ENCODE measurements at regions not wholly inside any gene's neighbourhood (a gene's known extent, or its start where the extent isn't known, plus 50 kb on each side); places are given as distances from the start of the nearest gene placed in this dataset.

DNA sequence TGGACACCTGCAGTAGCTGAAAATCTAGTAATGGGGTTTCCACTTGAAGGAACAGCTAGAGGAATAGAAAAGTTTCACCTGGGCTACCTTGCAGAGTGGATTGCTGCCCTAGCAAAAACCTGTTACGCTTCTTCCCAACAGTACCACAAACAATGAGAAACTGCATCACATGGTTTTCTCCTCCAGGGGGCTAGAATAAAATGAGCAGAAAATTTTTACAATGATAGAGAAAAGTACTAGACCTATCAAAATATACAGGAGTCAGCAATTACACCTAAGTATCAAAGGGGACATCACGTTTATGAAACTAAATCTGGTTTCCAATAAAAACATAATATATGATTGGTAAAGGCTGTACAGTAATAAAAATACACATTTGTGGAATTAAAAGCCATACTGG, 423.1 kb upstream of the PITX2 start:
- POLR2A ChIA-PET (ENCODE audit: partially characterized antibody) = no interaction called here
- no peak for FAIRE-seq
- 83% methylated on average over 2 of the region's 2 CpGs; no CpG with 5 or more reads in 1 of the 2 experiments for whole genome bisulfite sequencing, 2 experiments (ENCODE audit: extremely low coverage in 1 of 2, insufficient coverage in 1 of 2, insufficient read length in 1 of 2, insufficient replicate concordance in 2 of 2, low coverage in 1 of 2, low lambda C conversion rate in 2 of 2, missing lambda C conversion rate in 1 of 2)

More for the DNA sequence above, 423.1 kb upstream of the PITX2 start:
- Histone ChIP-seq H2BK15ac (ENCODE audit: low read length) (no peak overlapping the region), H2BK5ac (ENCODE audit: low read depth, low read length) (no peak overlapping the region), H3K56ac (replicated peaks; ENCODE audit: insufficient read length, low read depth, low read length) (no peak overlapping the region), H2AFZ (ENCODE audit: low read length) (no peak overlapping the region), H4K8ac (ENCODE audit: extremely low read depth, insufficient read depth, low read length) (no peak overlapping the region), H3K27ac (ENCODE audit: low read depth, low read length) (no peak overlapping the region), H3K4me1 (replicated peaks in 1 of 4; ENCODE audit: control insufficient read depth in 3 of 4, insufficient read depth in 4 of 4, low read length in 3 of 4) (no peaks in the 10 kb centered on the region), H4K20me1 (replicated peaks in 1 of 2; ENCODE audit: control insufficient read depth in 1 of 2, insufficient read depth in 2 of 2, low read length in 2 of 2) (no peaks in the 10 kb centered on the region), H3K23me2 (ENCODE audit: low read depth, low read length) (no peaks in the 10 kb centered on the region), H3K79me1 (ENCODE audit: low read depth, low read length) (no peaks in the 10 kb centered on the region), H3K4me3 (ENCODE audit: extremely low read depth in 1 of 4, insufficient read depth in 2 of 4, low read depth in 3 of 4, low read length in 4 of 4) (no peak overlapping the region), H3K9ac (replicated peaks in 1 of 4; ENCODE audit: extremely low read depth in 1 of 4, low read depth in 3 of 4, low read length in 3 of 4) (no peak overlapping the region), H4K5ac (ENCODE audit: insufficient read length, low read depth, low read length) (no peak overlapping the region), H3K36me3 (ENCODE audit: control insufficient read depth in 2 of 4, insufficient read depth in 4 of 4, low read length in 3 of 4) (no peaks in the 10 kb centered on the region), H3K14ac (ENCODE audit: insufficient read length) (no peak overlapping the region), H3K27me3 (replicated peaks in 1 of 4; ENCODE audit: control insufficient read depth in 3 of 4, extremely low read depth in 1 of 4, insufficient read depth in 3 of 4, low read length in 3 of 4) (no peaks in the 10 kb centered on the region), H2AK5ac (ENCODE audit: low read depth, low read length) (no peak overlapping the region), H3K4me2 (ENCODE audit: insufficient read depth in 1 of 2, low read depth in 2 of 2, low read length in 2 of 2) (no peak overlapping the region), H3K79me2 (ENCODE audit: control insufficient read depth in 1 of 2, insufficient read depth in 2 of 2, low read length in 2 of 2) (no peaks in the 10 kb centered on the region), H3K4ac (replicated peaks; ENCODE audit: insufficient read length, low read depth, low read length) (no peak overlapping the region), H2BK12ac (ENCODE audit: low read depth, low read length) (no peak overlapping the region), H2BK120ac (replicated peaks; ENCODE audit: low read depth, low read length) (no peak overlapping the region), H3K23ac (ENCODE audit: insufficient read length) (no peak overlapping the region), H2BK20ac (ENCODE audit: low read length) (no peak overlapping the region), H3K18ac (ENCODE audit: extremely low read depth, low read length) (no peak overlapping the region), H3K9me3 (ENCODE audit: insufficient read depth in 2 of 2, low read depth in 1 of 2, low read length in 1 of 2) (no peaks in the 10 kb centered on the region), H4K91ac (replicated peaks; ENCODE audit: insufficient read length, low read length) (no peak overlapping the region)
- CTCF ChIA-PET (ENCODE audit: partially characterized antibody) = interaction anchor here (1.0 to 1.2 kb wide), 2 partner anchors 10 to 62 kb away, joined by 3 to 5 read pairs; no protein-coding TSS in a partner anchor
- no peak for TF ChIP-seq EGR1 (IDR thresholded peaks at IDR 0.05; ENCODE audit: borderline replicate concordance, low read depth, low read length)
- peak in 1 of 2 experiments; percentile 23; a peak in 1 of 4 replicates for TF ChIP-seq RAD21 (IDR thresholded peaks at IDR 0.05 in 1 of 2, conservative IDR thresholded peaks at IDR 0.05 in 1 of 2; ENCODE audit: low read depth in 2 of 2, low read length in 2 of 2)
- no peak for TF ChIP-seq SIN3A (conservative IDR thresholded peaks at IDR 0.05 in 1 of 2, IDR thresholded peaks at IDR 0.05 in 1 of 2; ENCODE audit: low read depth in 1 of 2, low read length in 2 of 2)
- TF ChIP-seq, protein P1, sequence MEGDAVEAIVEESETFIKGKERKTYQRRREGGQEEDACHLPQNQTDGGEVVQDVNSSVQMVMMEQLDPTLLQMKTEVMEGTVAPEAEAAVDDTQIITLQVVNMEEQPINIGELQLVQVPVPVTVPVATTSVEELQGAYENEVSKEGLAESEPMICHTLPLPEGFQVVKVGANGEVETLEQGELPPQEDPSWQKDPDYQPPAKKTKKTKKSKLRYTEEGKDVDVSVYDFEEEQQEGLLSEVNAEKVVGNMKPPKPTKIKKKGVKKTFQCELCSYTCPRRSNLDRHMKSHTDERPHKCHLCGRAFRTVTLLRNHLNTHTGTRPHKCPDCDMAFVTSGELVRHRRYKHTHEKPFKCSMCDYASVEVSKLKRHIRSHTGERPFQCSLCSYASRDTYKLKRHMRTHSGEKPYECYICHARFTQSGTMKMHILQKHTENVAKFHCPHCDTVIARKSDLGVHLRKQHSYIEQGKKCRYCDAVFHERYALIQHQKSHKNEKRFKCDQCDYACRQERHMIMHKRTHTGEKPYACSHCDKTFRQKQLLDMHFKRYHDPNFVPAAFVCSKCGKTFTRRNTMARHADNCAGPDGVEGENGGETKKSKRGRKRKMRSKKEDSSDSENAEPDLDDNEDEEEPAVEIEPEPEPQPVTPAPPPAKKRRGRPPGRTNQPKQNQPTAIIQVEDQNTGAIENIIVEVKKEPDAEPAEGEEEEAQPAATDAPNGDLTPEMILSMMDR (IDR thresholded peaks at IDR 0.05; ENCODE audit: control extremely low read depth in 1 of 3, insufficient read depth in 1 of 3, low read depth in 1 of 3, low read length in 3 of 3) = peak in 1 of 3 experiments; percentile 42; a peak in 2 of 4 replicates
- no peak for TF ChIP-seq BACH1 (IDR thresholded peaks at IDR 0.05; ENCODE audit: low read length)
- no peak for DNase-seq (ENCODE audit: low read depth in 1 of 2, low spot score in 2 of 2)
